GM12878 (cell line): ENCODE measurements at regions not wholly inside any gene's neighbourhood (a gene's known extent, or its start where the extent isn't known, plus 50 kb on each side); places are given as distances from the start of the nearest gene placed in this dataset.

Experiments used
- ATAC-seq: fragments of 200-7000 bp; cut with Tn5 transposase; 3 replicates; pipeline ENCODE4 v1.9.1; 2020; ENCODE audit warnings: mild to moderate bottlenecking, moderate library complexity
- BruUV-seq: library from RNA; stranded (reverse); fragments of 400-500 nt; replicated peaks from 2 replicates; lab custom pipeline; 2021; lab: Mats Ljungman, UMichigan
- CTCF ChIA-PET: fragments of 300-600 bp; sonication (Branson Sonifier 250); formaldehyde crosslinking; extraction: SDS; loops from one replicate; lab custom pipeline; 2021; ENCODE audit warnings: inconsistent platforms; lab: Yijun Ruan, JAX
- POLR2A ChIA-PET: fragments of 350-600 bp; formaldehyde crosslinking; extraction: SDS; loops from one replicate; lab custom pipeline; 2021; ENCODE audit warnings: inconsistent platforms; lab: Charles Lee
- RAD21 ChIA-PET: fragments of 300-600 bp; sonication (Branson Sonifier 250); formaldehyde crosslinking; loops from one replicate; lab custom pipeline; 2023; ENCODE audit warnings: antibody characterized with exemption; ENCODE audit not compliant: unreplicated experiment; lab: Charles Lee
- SMC1A ChIA-PET: fragments of 300-600 bp; sonication (Branson Sonifier 250); formaldehyde crosslinking; loops from one replicate; lab custom pipeline; 2023; ENCODE audit not compliant: unreplicated experiment, uncharacterized antibody; lab: Charles Lee
- DNase-seq: peaks from one replicate; pipeline ENCODE4 v3.0.0-alpha.2; 2011; ENCODE audit warnings: low read depth, low spot score
- FAIRE-seq: peaks from 3 replicates; lab custom pipeline; 2011; peaks lifted over from hg19 to GRCh38; lab: Jason Lieb, UNC
- H2AFZ ChIP-seq: 2 replicates; pipeline ENCODE4 v1.6.0; 2011; ENCODE audit warnings: low read depth, low read length, control low read depth; ENCODE audit not compliant: control insufficient read depth
- H3K27ac ChIP-seq: 2 replicates; pipeline ENCODE4 v1.5.1; 2011; ENCODE audit warnings: control low read depth; ENCODE audit not compliant: control insufficient read depth, insufficient read depth
- H3K27me3 ChIP-seq, 2 experiments: replicated peaks in 1 of 2; 2 replicates each; pipeline versions ENCODE4 v1.6.0 to v1.6.1; 2011; ENCODE audit warnings: low read length in 1 of 2; ENCODE audit not compliant: control insufficient read depth in 2 of 2, insufficient read depth in 2 of 2
- H3K36me3 ChIP-seq, 2 experiments: 2 replicates each; pipeline ENCODE4 v1.5.1; 2011; ENCODE audit warnings: low read length in 1 of 2; ENCODE audit not compliant: control insufficient read depth in 2 of 2, insufficient read depth in 2 of 2
- H3K4me1 ChIP-seq: 2 replicates; pipeline ENCODE4 v1.6.1; 2011; ENCODE audit warnings: mild to moderate bottlenecking, low read length, moderate library complexity, mixed read lengths; ENCODE audit not compliant: control insufficient read depth, insufficient read depth
- H3K4me2 ChIP-seq: 2 replicates; pipeline ENCODE4 v1.6.0; 2011; ENCODE audit warnings: control low read depth; ENCODE audit not compliant: control insufficient read depth, insufficient read depth
- H3K4me3 ChIP-seq: fragments of 200-600 bp; sonication (generic); 2 replicates; pipeline ENCODE4 v1.5.1; 2016
- H3K79me2 ChIP-seq: 2 replicates; pipeline ENCODE4 v1.6.0; 2011; ENCODE audit warnings: low read length; ENCODE audit not compliant: control insufficient read depth, insufficient read depth
- H3K9ac ChIP-seq: 2 replicates; pipeline ENCODE4 v1.8.0; 2011; ENCODE audit warnings: low read length, control low read depth, mixed read lengths; ENCODE audit not compliant: control insufficient read depth, insufficient read depth
- H3K9me3 ChIP-seq: replicated peaks from 3 replicates; pipeline ENCODE4 v1.5.1; 2011; ENCODE audit warnings: mild to moderate bottlenecking, low read length; ENCODE audit not compliant: control insufficient read depth, insufficient read depth
- H4K20me1 ChIP-seq: 2 replicates; pipeline ENCODE4 v1.6.0; 2011; ENCODE audit not compliant: control insufficient read depth, insufficient read depth
- BMI1 ChIP-seq: fragments of 450-650 bp; IDR thresholded peaks from 2 replicates; pipeline ENCODE4 v1.6.1; 2016; ENCODE audit warnings: mild to moderate bottlenecking, moderate library complexity, borderline replicate concordance
- BRCA1 ChIP-seq: IDR thresholded peaks from 2 replicates; pipeline ENCODE4 v1.6.1; 2011; ENCODE audit warnings: low read depth, low read length, improper control_type of control experiment
- STAT1 ChIP-seq: fragments of 450-650 bp; conservative IDR thresholded peaks from 2 replicates; pipeline ENCODE4 v1.6.1; 2014; ENCODE audit warnings: antibody characterized with exemption, mild to moderate bottlenecking
- TCF12 ChIP-seq: IDR thresholded peaks from 2 replicates; pipeline ENCODE4 v1.6.1; 2011; ENCODE audit warnings: low read depth, mild to moderate bottlenecking, low read length
- WGBS: methylation state at CpG from one replicate; pipeline ENCODE4 v1.1.6; 2016; ENCODE audit warnings: low lambda C conversion rate; ENCODE audit not compliant: insufficient replicate concordance, insufficient coverage; ENCODE audit errors: missing lambda C conversion rate; 5-methylcytosine and 5-hydroxymethylcytosine counted together
- in situ Hi-C: fragments of 300-500 bp; cut with MboI; formaldehyde crosslinking; loops from 9 replicates; pipeline ENCODE4 v1.14.3; 2018; ENCODE audit warnings: mixed read lengths
- intact Hi-C: fragments of 100-400 bp; cut with micrococcal nuclease; formaldehyde crosslinking; loops from one replicate; pipeline ENCODE4 v1.14.2; 2022; ENCODE audit not compliant: unreplicated experiment
- TF ChIP-seq, protein P1 (sequence below): fragments of 450-650 bp; IDR thresholded peaks from 2 replicates; pipeline ENCODE4 v1.6.1; 2017; ENCODE audit warnings: mild to moderate bottlenecking, moderate library complexity
- TF ChIP-seq, protein P2 (sequence below): fragments of 450-650 bp; IDR thresholded peaks from 2 replicates; pipeline ENCODE4 v1.6.1; 2016; ENCODE audit warnings: mild to moderate bottlenecking

DNA sequence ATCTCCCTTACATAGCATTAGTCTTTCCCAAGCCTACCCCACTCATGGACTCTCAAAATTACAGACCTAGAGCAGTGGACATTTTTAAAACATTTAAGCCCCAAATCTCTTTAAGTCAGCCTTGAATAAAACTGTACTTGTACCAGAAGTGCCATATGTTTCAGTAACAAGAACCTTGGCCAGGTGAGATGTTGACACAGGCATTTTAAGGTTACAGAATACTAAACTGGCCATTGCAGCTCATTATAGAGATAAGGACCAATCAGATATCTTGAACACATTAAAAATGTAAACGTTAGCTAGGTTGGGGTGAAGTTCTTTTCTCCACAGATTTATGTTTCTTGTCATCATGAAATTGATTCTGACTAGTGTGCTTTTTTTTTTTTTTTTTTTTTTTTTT lies 103.8 kb upstream of the MIER3 start:
- WGBS = 0% methylated on average over 1 of the region's 1 CpG
- Histone ChIP-seq H3K9me3 (no peaks in the 10 kb centered on the region), H3K4me3 (no peak overlapping the region), H3K9ac (no peak overlapping the region), H4K20me1 (no peaks in the 10 kb centered on the region), H2AFZ (no peak overlapping the region), H3K4me1 (no peaks in the 10 kb centered on the region), H3K79me2 (no peaks in the 10 kb centered on the region), H3K27ac (no peak overlapping the region), H3K4me2 (no peak overlapping the region), H3K36me3 (no peaks in the 10 kb centered on the region), H3K27me3 (no peaks in the 10 kb centered on the region; a peak in 2 of 4 replicates)
- ChIA-PET CTCF (no interaction called here), SMC1A (no interaction called here), POLR2A (no interaction called here), RAD21 (interaction anchor here (0.5 kb wide), 1 partner anchor 195 kb away, joined by 3 read pairs; no protein-coding TSS in a partner anchor)
- DNase-seq (no peak), FAIRE-seq (no peak), ATAC-seq (no peak)
- BruUV-seq = no TSS peak
- in situ Hi-C loops = no loop called here
- intact Hi-C loops = no loop called here
- TF ChIP-seq, protein P1, sequence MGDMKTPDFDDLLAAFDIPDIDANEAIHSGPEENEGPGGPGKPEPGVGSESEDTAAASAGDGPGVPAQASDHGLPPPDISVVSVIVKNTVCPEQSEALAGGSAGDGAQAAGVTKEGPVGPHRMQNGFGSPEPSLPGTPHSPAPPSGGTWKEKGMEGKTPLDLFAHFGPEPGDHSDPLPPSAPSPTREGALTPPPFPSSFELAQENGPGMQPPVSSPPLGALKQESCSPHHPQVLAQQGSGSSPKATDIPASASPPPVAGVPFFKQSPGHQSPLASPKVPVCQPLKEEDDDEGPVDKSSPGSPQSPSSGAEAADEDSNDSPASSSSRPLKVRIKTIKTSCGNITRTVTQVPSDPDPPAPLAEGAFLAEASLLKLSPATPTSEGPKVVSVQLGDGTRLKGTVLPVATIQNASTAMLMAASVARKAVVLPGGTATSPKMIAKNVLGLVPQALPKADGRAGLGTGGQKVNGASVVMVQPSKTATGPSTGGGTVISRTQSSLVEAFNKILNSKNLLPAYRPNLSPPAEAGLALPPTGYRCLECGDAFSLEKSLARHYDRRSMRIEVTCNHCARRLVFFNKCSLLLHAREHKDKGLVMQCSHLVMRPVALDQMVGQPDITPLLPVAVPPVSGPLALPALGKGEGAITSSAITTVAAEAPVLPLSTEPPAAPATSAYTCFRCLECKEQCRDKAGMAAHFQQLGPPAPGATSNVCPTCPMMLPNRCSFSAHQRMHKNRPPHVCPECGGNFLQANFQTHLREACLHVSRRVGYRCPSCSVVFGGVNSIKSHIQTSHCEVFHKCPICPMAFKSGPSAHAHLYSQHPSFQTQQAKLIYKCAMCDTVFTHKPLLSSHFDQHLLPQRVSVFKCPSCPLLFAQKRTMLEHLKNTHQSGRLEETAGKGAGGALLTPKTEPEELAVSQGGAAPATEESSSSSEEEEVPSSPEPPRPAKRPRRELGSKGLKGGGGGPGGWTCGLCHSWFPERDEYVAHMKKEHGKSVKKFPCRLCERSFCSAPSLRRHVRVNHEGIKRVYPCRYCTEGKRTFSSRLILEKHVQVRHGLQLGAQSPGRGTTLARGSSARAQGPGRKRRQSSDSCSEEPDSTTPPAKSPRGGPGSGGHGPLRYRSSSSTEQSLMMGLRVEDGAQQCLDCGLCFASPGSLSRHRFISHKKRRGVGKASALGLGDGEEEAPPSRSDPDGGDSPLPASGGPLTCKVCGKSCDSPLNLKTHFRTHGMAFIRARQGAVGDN = no peak
- TF ChIP-seq STAT1 = no peak
- TF ChIP-seq, protein P2, sequence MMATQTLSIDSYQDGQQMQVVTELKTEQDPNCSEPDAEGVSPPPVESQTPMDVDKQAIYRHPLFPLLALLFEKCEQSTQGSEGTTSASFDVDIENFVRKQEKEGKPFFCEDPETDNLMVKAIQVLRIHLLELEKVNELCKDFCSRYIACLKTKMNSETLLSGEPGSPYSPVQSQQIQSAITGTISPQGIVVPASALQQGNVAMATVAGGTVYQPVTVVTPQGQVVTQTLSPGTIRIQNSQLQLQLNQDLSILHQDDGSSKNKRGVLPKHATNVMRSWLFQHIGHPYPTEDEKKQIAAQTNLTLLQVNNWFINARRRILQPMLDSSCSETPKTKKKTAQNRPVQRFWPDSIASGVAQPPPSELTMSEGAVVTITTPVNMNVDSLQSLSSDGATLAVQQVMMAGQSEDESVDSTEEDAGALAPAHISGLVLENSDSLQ = no peak
- no peak for TF ChIP-seq BMI1
- TF ChIP-seq BRCA1 = no peak
- no peak for TF ChIP-seq TCF12
